Tongue (tissue), 1 donor: ENCODE measurements at regions not wholly inside any gene's neighbourhood (a gene's known extent, or its start where the extent isn't known, plus 50 kb on each side); places are given as distances from the start of the nearest gene placed in this dataset.

Source experiments
- DNase-seq: peaks from one replicate; pipeline ENCODE4 v3.0.0-alpha.2; 2015

- DNase-seq = no peak
Measured at GRCh38 chr2:183214680-183215079, 90.4 kb downstream of the NUP35 start.

- DNase-seq = no peak
Measured at GRCh38 chr2:183215917-183216316, 91.7 kb downstream of the NUP35 start.

- no peak for DNase-seq
Measured at GRCh38 chr2:183219888-183220287, 95.6 kb downstream of the NUP35 start.

DNA sequence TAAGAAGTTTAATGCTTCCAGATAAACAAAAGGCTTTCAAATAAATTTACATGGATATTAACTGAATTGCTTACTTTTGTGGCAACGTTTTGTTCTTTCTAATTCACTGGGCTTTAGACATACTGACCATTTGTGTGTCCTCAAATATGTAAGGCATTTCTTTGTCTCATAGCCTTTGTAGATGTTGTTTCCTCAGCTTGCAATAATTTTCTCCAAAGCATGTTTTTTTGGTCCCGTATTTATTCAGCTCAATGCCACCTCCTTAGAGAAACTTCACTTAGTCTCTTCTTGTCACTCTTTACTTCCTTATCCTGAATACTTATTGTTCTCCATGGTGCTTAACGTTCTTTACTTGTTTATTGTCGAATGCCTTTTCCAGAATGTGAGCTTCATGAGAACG, 98.5 kb downstream of the NUP35 start:
- DNase-seq = no peak

- DNase-seq = peak; percentile 78
Measured at GRCh38 chr2:183224948-183225347, 100.7 kb downstream of the NUP35 start.

DNA sequence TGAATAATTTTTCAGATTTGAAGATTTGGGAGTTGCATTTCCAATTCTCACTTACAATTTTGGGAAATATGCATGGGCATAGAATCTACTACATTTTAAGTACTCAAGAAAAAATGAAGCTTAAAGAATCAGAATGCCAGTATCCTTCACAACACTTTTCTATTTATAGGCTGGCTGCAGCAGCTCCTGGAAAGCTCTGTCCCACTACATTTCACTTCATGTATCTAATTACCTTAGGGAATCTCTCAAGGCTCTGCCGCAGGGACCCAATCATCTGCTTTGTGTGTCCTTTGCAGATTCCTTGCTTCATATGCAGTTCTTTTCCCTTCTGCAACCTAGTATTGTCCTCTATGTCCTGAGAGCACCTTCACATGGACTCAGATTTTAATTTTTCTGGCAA, 102.9 kb downstream of the NUP35 start:
- peak; percentile 22 for DNase-seq

GRCh38 chr2:183229386-183229785, 105.1 kb downstream of the NUP35 start:
- no peak for DNase-seq

- DNase-seq = no peak
Measured at GRCh38 chr2:183232161-183232865, 108.1 kb downstream of the NUP35 start.

DNA sequence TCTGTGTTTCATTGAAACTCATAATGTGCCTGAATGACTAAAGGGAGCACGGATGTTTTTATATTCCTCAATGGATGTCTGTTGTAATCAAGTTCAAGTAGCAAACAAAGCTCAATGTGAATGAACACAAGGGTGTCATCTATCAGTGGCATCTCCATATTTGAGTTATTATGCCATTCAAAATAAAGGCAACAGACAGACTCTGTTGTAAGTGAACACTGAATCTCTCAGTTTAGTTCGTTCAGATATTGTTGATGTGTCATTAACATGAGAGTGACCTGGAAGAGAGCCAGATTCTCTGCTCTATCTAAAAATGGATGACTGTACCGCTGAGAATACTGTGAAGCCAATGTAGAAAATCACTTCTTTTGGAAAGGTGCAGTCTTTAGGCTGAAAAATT, 118.7 kb downstream of the NUP35 start:
- DNase-seq = no peak

- DNase-seq = no peak
Measured at GRCh38 chr2:183243758-183244157, 119.5 kb downstream of the NUP35 start.

DNA sequence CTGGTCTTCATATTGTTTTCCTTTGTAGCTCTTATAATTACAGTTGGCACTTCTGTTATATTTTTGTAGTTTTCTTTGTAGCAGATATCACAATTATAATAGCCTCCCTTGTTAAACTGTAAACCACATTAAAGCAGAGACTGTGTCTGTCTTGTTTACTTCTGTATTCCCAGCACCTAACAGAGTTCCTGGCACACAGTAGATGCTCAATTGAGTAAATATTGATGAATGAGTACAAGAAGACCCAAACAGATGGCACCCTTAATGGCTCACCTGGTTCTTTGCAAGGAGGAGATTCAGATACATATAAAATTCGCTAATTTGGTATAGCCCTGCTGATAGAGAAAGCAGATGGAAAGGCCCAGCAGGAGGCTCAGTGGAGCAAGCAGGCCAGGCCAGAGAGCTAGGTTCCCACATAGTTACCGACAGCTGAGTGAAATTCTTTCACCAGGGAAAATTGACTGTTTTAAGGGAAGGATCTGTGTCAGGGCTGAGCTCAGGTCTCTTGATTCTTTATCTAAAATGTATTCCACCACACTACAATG, 120.1 kb downstream of the NUP35 start:
- no peak for DNase-seq

- peak; percentile 69 for DNase-seq
Measured at GRCh38 chr2:183248866-183249567, 124.8 kb downstream of the NUP35 start.

DNA sequence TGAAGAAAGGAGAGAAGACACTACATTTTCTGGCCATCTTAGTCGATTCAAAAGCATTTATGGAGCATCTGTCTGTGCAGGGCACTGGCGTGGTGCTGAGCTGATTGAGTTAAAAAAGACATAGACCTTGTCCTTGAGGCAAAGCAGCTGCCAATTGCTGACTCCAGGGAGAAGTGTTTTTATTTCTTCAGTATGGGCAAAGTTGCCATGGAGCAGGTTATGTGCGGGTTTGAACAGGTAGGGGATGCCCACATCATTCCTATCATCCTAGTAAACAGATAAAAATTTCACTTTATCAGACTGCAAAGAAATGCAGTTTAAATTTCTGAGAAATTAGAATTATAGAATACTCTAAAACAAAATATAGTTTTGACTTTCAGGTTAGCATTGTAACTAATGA, 125.8 kb downstream of the NUP35 start:
- no peak for DNase-seq

DNA sequence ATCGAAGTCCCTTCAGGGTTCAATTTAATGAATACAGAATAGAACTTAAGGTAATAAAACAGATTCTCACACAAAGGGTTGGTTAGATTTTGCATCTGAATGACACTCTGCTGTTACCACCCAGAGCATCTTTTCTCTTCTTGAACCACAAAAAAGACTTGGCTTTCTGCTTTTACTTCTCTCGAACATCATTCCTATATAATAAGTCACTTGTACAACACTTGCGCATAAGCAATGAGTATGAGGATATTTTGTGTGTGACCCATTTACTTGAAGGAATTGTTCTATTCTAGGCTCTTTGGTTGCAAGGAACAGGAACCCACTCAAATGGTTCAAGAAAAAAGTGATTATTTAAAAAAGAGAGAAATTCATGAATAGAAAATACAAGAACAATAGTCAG, 126.2 kb downstream of the NUP35 start:
- no peak for DNase-seq

GRCh38 chr2:183253441-183254130, 129.3 kb downstream of the NUP35 start:
- DNase-seq = no peak

DNA sequence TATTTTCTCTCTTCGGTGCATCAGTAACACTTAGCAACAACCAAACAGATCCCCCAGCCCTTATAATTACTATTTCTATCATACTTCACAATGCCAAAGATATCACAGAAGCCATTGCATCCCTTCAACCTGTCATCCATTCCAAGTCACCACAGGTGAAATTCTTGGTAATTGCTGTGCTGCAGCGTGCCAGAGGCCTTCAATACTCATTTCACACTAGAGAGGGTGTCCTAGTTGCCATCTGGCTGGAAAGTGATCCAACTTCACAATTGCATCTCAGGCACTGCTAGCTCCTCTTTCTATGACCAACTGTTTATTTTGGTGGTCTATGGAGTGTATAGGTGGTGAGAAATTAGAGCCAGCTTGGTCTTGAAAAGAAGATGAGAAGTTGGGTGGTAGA, 131.2 kb downstream of the NUP35 start:
- DNase-seq = no peak

GRCh38 chr2:183259921-183260320, 135.7 kb downstream of the NUP35 start:
- no peak for DNase-seq

GRCh38 chr2:183260527-183260926, 136.3 kb downstream of the NUP35 start:
- no peak for DNase-seq

DNA sequence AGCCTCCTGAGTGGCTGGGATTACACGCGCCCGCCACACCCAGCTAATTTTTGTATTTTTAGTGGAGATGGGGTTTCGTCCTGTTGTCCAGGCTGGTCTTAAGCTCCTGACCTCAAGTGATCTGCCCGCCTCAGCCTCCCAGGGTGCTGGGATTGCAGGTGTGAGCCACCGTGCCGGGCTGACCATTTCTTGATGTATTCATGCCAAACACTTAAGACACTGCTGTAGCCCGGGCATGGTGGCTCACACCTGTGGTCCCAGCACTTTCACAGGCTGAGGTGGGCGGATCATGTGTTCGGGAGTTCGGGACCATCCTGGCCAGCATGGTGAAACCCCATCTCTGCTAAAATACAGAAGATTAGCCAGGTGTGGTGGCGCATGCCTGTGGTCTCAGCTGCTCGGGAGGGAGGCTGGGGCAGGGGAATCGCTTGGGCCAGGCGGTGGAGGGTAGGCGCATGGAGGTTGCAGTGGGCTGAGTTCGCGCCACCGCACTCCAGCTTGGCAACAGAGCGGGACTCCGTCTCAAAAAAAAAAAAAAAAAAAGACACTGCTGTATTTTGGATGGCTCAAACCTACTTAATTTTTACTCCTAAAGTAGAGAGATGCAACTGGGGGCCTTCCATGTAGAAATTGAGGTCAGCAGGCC, 140.8 kb downstream of the NUP35 start:
- DNase-seq = no peak

GRCh38 chr2:183267148-183267827, 143.0 kb downstream of the NUP35 start:
- DNase-seq = no peak

- peak; percentile 14 for DNase-seq
Measured at GRCh38 chr2:183269956-183270355, 145.7 kb downstream of the NUP35 start.

DNA sequence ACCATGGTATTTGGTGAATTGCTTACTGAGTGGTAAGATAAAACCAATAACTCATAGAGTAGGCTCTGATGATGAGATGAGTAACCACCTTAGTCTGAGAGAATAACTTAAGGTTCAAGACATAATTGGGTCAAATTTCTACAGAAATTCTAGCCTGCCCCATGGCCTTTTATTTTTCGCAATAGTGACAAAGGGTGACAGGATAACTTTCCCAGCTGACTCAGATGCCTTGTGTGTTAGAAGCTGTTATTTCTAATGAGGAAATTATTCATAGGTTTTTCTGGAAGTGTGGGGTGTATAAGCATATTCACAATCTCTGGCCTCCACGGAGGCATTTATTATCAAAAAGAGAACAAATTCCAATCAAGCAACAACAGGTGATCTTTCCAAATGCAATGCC, 159.0 kb downstream of the NUP35 start:
- DNase-seq = no peak
